NCI-H2029 treated with DMSO at 0.1 percent for 48 hours (cell line): ENCODE measurements at regions not wholly inside any gene's neighbourhood (a gene's known extent, or its start where the extent isn't known, plus 50 kb on each side); places are given as distances from the start of the nearest gene placed in this dataset.
"Not testable (repeated sequence)": the region's sequence is repeated elsewhere in the genome, so short reads cannot be mapped to it uniquely, and the experiment has no call there.

ENCODE experiments used
- DNase-seq: peaks from one replicate; lab custom pipeline; 2025; lab: John Stamatoyannopoulos, UW

DNA sequence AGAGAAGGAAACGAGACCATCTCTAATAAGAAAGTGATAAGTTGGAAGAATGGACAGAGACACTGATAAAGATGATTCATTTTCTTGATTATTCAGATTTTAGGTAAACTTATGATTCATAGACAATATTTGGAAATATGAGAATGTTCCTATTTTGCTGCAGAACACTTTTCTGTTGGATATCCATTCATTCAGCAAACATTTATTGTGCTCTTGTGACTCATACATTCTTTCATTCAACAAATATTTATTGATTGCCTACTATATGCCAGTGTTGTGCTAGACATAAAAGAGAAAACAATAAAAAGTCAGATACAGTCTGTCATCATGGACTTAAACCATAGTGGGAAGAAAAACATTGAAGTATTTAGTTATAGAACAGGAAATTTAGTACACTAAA, 1232.0 kb downstream of the STIM2 start:
- DNase-seq: no peak

DNA sequence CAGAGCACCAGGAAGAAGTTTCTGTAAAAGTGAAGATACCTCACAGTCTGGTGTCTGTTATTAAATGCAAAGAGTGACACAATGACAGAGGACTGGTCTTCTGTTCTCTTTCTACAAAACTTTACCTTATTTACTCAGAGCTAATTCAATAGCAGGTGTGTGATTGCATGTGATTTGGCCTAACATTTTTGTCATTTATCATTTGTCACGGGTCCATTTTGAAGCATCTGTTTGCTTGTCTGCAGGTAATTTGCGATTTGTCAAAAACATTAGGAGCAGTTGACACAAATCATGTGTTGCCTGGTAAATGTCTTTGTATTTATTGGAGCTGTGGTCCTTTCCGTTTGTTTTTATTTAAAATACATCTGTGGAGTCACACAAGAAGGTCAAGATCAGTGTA, 1232.4 kb downstream of the STIM2 start:
- no peak for DNase-seq

DNA sequence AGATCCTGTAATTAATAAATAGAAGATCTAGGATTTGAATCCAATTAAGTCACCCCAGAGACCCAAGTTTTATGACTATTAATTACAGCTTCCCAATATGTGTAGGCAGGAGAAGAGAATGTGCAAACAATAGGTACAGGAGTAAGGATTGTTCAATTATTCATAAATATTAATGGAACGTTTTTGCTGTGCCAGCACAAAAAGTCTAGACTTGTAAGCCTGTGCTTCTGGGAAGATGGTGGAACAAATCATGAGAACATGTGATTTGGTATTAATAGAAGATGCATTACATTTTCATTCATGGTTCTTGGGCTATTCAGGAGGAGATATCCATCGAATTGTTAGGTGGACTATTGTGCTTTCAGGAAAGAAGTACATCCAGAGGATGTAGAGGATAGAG, 1240.9 kb downstream of the STIM2 start:
- DNase-seq: no peak

- DNase-seq: no peak
Observed at GRCh38 chr4:28105271-28105859, 1244.7 kb downstream of the STIM2 start.

DNA sequence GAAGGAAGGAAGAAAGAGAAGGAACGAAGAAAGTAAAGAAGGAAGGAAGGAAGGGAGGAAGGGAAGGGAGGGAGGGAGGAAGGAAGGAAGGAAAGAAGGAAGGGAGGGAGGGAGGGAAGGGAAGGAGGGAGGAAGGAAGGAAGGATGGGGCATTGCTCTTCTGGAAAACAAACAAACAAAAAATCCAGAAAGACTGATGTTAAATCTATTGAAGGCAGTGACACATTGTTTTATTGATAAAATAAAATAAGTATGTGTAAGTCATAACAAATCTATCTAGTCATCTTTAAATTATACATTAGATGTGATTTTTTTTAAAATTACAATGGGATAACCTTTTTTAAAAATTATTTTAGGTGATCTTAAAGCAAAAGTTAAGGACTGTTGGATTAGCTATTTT, 1245.5 kb downstream of the STIM2 start:
- no peak for DNase-seq

GRCh38 chr4:28109801-28110200, 1249.2 kb downstream of the STIM2 start:
- no peak for DNase-seq

- DNase-seq: not testable (repeated sequence)
Observed at GRCh38 chr4:28112691-28113335, 1252.2 kb downstream of the STIM2 start.

- not testable (repeated sequence) for DNase-seq
Observed at GRCh38 chr4:28113586-28113985, 1252.9 kb downstream of the STIM2 start.

DNA sequence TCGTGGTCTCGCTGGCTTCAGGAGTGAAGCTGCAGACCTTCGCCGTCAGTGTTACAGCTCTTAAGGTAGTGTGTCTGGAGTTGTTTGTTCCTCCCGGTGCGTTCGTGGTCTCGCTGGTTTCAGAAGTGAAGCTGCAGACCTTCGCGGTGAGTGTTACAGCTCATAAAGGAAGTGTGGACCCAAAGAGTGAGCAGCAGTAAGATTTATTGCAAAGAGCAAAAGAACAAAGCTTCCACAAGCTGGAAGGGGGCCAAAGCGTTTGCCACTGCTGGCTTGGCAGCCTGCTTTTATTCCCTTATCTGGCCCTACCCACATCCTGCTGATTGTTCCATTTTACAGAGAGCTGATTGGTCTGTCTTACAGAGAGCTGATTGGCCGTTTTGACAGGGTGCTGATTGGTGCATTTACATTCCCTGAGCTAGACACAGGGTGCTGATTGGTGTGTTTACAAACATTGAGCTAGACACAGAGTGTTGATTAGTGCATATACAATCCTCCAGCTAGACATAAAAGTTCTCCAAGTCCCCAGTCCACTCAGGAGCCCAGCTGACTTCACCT, 1256.0 kb downstream of the STIM2 start:
- DNase-seq: not testable (repeated sequence)

DNA sequence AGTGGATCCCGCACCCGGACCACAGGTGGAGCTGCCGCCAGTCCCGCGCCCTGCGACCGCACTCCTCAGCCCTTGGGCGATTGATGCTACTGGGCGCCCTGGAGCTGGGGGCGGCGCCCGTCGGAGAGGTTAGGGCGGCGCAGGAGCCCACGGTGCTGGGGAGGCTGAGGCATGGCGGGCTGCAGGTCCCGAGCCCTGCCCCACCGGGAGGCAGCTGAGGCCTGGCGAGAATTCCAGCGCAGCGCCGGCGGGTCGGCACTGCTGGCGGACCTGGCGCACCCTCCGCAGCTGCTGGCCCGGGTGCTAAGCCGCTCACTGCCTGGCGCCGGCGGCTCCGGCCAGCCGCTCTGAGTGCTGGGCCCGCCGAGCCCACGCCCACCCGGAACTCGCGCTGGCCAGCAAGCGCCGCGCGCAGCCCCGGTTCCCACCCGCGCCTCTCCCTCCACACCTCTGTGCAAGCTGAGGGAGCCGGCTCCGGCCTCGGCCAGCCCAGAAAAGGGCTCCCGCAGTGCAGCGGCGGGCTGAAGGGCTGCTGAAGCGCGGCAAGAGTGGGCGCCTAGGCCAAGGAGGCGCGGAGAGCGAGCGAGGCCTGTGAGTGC, 1256.5 kb downstream of the STIM2 start:
- DNase-seq: no peak

DNA sequence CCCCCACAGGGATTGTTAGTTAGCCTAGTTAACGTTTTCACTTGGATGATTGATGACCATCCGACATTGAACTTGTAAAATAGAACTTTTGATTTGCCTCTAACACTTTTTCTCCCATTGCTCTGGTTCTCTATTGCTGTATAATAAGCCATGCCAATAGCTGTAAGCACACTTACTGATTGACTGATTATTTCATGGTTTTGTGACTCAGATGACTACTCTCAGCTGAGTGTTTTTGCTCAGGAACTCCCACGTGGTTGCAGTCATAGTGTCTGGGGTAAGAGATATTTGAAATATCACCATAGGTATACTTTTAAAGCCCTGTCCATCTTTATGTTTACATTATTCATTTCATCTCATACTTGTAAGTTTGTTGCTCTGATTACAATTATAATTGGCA, 1285.5 kb downstream of the STIM2 start:
- DNase-seq: no peak

DNA sequence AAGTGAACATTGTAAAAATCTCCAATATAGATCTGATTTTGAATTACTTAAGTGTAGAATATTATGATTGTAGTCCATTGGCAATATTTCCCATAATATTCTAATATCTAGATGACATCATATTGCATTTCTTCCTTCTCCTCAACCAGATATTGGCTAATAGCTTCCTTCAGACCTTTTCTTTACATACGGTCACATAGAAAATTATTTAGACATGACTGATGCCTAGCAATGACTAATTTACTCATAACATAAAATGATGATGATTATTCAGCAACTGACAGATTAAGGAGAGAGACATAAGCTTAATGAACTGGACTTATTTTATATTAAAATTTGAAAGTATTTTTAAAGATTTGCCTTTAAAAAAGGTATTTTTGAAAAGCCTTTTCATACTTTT, 1287.6 kb downstream of the STIM2 start:
- DNase-seq: no peak

- DNase-seq: no peak
Observed at GRCh38 chr4:28149762-28150161, 1289.1 kb downstream of the STIM2 start.

DNA sequence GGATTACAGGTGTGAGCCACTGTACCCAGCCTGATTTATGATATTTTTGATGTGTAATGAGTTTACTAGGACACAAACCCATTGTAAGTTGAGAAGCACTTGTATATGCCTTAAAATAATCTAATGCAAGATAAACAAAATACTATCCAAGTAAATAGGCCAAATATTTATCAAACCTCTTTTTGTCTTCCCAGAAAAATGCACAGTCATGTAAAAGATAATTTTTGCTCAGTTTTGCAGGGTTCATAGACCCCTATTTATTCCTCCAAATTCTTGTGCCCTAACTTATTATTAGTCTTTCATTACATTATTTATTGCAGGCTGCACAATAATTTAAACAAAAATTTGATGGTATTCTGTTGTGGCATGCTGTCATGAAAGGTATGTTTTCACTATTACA, 1290.7 kb downstream of the STIM2 start:
- DNase-seq: no peak

DNA sequence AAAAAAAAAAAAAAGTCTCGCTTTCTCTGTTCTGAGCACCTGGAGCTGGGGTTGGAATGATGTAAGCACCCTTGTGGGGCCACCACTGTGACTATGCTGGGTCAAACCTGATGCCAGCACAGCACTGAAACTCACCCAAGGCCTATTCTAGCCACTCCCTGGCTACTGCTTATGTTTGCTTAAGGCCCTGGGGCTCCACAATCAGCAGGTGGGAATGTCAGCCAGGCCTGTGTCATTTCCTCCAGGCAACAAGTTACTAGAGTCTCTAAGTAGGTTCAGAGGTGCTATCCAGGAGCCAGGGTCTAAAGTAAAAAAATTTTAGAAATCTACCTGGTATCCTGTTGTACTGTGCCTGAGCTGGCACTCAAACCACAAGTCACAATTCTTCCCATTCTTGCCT, 1306.8 kb downstream of the STIM2 start:
- DNase-seq: no peak

DNA sequence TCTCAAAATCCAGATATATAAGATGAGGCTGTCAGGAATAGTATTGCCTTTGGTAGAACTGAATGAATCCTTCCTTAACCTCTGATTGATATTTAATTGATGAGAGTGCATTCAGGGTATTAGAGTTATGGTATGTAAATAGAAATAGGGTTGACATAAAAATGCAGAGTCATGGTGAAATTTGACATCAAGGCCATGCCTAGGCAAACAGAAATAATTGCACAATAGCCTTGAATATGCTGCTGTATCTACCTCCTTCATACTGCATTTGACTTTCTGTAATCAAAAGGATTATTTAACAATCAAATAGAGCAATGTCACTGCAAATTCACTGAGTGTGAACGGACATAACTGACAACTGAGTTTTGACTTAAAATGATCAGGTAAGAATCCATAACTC, 1316.3 kb downstream of the STIM2 start:
- DNase-seq: no peak

DNA sequence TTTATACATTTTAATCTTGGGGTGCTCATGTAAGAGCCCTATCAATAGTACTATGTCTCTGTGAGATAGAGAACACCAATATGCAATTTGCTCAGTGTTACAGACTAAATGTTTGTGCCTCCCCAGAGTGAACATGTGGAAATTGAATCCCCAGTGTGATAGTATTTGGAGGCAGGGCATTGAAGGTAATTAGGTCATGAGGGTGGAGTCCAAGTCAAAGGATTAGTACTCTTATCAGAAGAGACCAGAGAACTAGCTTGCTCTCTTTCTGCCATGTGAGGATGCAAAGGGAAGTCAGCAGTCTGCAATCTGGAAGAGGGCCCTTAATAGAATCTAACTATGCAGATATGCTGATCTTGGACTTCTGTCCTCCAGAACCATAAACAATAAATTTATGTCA, 1317.0 kb downstream of the STIM2 start:
- DNase-seq: no peak

- DNase-seq: no peak
Observed at GRCh38 chr4:28179126-28179525, 1318.5 kb downstream of the STIM2 start.

DNA sequence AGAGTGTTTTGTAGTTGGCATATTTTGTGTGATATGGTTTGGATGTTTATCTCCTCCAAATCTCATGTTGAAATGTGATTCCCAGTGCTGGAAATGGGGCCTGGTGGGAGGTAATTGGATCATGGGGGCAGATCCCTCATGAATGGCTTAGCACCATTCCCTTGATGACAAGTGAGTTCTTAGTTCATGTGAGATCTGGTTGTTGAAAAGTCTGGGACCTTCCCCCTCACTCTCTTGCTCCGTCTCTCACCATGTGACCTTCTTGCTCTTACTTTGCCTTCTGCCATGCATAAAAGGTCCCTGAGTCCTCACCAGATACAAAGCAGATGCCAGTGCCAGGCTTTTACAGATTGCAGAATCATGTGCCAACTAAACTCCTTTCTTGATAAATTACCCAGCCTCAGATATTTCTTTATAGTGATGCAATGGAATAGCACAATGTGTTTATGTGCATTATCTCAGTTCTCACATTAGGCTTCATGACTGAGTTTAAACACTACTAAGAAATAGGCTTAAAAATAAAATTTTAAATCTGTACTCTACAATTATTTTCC, 1348.8 kb downstream of the STIM2 start:
- DNase-seq: no peak

DNA sequence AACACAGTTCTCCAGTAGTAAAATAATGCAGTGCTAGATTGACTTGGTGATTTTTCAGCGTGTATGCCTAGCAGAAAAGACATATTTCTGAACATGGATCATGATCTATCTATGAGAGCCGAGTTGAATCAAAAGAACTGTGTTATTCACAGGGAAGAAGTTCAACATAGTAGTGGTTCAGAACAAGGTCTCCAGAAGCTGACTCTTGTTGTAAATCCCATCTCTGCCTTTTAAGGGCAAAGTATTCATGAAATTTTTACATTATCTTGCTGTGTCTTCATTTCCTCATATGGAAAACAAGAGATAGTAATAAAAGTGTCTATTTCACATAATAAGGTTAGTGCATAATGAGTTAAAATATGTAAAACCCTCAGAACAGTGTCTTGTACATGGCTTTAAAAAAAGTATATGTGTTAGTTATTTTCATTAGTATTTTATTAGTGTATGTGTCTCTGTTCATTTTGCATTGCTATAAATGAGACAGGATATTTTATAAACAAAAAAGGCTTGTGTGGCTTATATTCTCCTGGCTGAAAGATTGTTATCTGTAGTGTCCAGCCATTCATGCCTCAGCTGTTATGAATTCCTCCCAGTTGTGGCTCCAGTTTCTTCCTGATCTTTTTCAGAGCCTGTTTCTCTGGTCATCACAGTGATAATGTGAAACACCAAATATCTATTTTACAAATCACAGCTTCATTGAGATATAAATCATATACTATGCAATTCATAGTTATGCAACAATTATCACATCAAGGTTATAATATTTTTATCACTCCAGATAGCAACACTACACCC, 1351.2 kb downstream of the STIM2 start:
- no peak for DNase-seq

GRCh38 chr4:28221536-28221935, 1360.9 kb downstream of the STIM2 start:
- no peak for DNase-seq

- DNase-seq: no peak
Observed at GRCh38 chr4:28225050-28225449, 1364.4 kb downstream of the STIM2 start.
